ENCODE measurements at regions not wholly inside any gene's neighbourhood (a gene's known extent, or its start where the extent isn't known, plus 50 kb on each side); places are given as distances from the start of the nearest gene placed in this dataset.

DNA sequence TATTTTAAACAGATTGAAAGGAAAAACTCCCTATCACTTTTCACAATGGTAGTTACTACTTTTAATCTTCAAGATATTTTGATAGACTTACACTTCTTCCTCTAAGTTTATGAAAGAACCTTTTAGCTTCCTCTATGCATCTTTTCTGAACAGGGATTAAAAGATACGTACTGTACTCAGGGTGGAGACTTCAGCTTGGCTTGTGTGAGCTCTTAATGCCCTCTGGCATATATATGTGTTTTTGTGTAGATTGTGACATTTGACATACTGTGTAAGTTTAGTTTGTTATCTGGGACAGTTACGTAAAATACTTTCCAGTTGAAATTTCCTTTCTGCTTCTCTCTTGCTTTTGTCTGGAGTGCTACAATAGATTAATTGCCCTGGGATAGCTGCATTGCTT, 109.3 kb upstream of the NUDT6 start:
- ChIA-PET POLR2A (no interaction called here), CTCF (no interaction called here)
- no peak for DNase-seq (ENCODE audit: extremely low spot score)
- TF ChIP-seq LEF1 (IDR thresholded peaks at IDR 0.05; ENCODE audit: borderline replicate concordance) (no peak), FOXK2 (IDR thresholded peaks at IDR 0.05) (no peak), NFRKB (IDR thresholded peaks at IDR 0.05) (no peak), SP1 (IDR thresholded peaks at IDR 0.05) (no peak), ARNT (IDR thresholded peaks at IDR 0.05) (no peak), FOXA1 (IDR thresholded peaks at IDR 0.05) (no peak), HDGF (IDR thresholded peaks at IDR 0.05; ENCODE audit: borderline replicate concordance) (no peak), SUZ12 (IDR thresholded peaks at IDR 0.05) (no peak), BHLHE40 (IDR thresholded peaks at IDR 0.05; ENCODE audit: borderline replicate concordance) (no peak), ELF4 (IDR thresholded peaks at IDR 0.05) (no peak), FOXM1 (IDR thresholded peaks at IDR 0.05; ENCODE audit: borderline replicate concordance) (no peak), CTBP1 (IDR thresholded peaks at IDR 0.05; ENCODE audit: borderline replicate concordance) (no peak), L3MBTL2 (conservative IDR thresholded peaks at IDR 0.05) (no peak)
- TF ChIP-seq, protein P1, sequence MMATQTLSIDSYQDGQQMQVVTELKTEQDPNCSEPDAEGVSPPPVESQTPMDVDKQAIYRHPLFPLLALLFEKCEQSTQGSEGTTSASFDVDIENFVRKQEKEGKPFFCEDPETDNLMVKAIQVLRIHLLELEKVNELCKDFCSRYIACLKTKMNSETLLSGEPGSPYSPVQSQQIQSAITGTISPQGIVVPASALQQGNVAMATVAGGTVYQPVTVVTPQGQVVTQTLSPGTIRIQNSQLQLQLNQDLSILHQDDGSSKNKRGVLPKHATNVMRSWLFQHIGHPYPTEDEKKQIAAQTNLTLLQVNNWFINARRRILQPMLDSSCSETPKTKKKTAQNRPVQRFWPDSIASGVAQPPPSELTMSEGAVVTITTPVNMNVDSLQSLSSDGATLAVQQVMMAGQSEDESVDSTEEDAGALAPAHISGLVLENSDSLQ (IDR thresholded peaks at IDR 0.05) = no peak

DNA sequence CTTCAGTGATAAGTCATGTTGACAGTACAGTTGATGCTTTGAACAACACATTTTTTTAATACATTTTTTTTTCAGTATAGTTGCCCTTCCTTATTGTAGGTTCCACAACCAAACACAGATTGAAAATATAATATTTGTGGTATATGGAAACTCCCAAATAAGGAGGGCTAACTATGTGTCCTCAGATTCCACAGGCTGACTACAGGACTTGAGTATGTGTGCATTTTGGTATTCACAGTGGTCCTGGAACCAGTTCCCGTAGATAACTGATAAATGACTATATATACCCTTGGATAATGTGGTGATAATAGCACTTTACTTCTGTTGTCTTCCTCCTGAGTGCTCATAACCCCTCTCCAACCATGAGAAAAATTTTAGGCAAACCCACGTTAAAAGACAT, 111.6 kb upstream of the NUDT6 start:
- TF ChIP-seq, protein P1 (IDR thresholded peaks at IDR 0.05) = no peak
- TF ChIP-seq FOXK2 (IDR thresholded peaks at IDR 0.05) = no peak
- no peak for TF ChIP-seq FOXM1 (IDR thresholded peaks at IDR 0.05; ENCODE audit: borderline replicate concordance)
- no peak for TF ChIP-seq ARNT (IDR thresholded peaks at IDR 0.05)
- TF ChIP-seq LEF1 (IDR thresholded peaks at IDR 0.05; ENCODE audit: borderline replicate concordance) = no peak
- no peak for TF ChIP-seq BHLHE40 (IDR thresholded peaks at IDR 0.05; ENCODE audit: borderline replicate concordance)
- no peak for TF ChIP-seq SUZ12 (IDR thresholded peaks at IDR 0.05)
- TF ChIP-seq CTBP1 (IDR thresholded peaks at IDR 0.05; ENCODE audit: borderline replicate concordance) = no peak
- TF ChIP-seq SP1 (IDR thresholded peaks at IDR 0.05) = no peak
- TF ChIP-seq HDGF (IDR thresholded peaks at IDR 0.05; ENCODE audit: borderline replicate concordance) = no peak
- no peak for TF ChIP-seq TARDBP (IDR thresholded peaks at IDR 0.05)
- no peak for TF ChIP-seq NFRKB (IDR thresholded peaks at IDR 0.05)
- TF ChIP-seq L3MBTL2 (conservative IDR thresholded peaks at IDR 0.05) = no peak
- TF ChIP-seq FOXA1 (IDR thresholded peaks at IDR 0.05) = no peak
- no peak for TF ChIP-seq ELF4 (IDR thresholded peaks at IDR 0.05)
- TF ChIP-seq ZNF384 (IDR thresholded peaks at IDR 0.05) = no peak
- no peak for DNase-seq (ENCODE audit: extremely low spot score)
- ChIA-PET CTCF (no interaction called here), POLR2A (no interaction called here)

DNA sequence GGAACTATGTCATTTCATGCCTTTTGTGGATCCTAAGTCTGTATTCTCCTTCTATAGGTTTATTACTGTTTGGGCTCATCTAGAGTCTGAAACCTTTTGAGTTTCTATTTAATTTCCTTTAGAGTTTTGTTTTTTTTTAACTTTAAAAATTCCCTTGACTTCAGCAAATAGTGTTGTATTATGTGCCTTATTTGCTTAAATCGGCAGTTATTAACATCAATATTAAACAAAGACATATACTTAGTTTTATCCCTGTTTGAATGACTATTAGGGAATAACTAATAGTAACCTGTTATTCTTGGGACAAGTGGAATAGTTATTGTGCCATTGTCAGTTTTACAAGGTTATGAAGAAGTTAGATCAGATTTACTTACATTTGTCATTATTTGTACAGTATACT, 112.8 kb upstream of the NUDT6 start:
- ChIA-PET POLR2A (no interaction called here), CTCF (no interaction called here)
- no peak for DNase-seq (ENCODE audit: extremely low spot score)
- TF ChIP-seq NFRKB (IDR thresholded peaks at IDR 0.05) (no peak), BHLHE40 (IDR thresholded peaks at IDR 0.05; ENCODE audit: borderline replicate concordance) (no peak), FOXA1 (IDR thresholded peaks at IDR 0.05) (no peak), TARDBP (IDR thresholded peaks at IDR 0.05) (no peak), SUZ12 (IDR thresholded peaks at IDR 0.05) (no peak), ZNF384 (IDR thresholded peaks at IDR 0.05) (no peak), SP1 (IDR thresholded peaks at IDR 0.05) (no peak), L3MBTL2 (conservative IDR thresholded peaks at IDR 0.05) (no peak), ELF4 (IDR thresholded peaks at IDR 0.05) (no peak), ARNT (IDR thresholded peaks at IDR 0.05) (no peak), FOXK2 (IDR thresholded peaks at IDR 0.05) (no peak), FOXM1 (IDR thresholded peaks at IDR 0.05; ENCODE audit: borderline replicate concordance) (no peak), HDGF (IDR thresholded peaks at IDR 0.05; ENCODE audit: borderline replicate concordance) (no peak), CTBP1 (IDR thresholded peaks at IDR 0.05; ENCODE audit: borderline replicate concordance) (no peak), LEF1 (IDR thresholded peaks at IDR 0.05; ENCODE audit: borderline replicate concordance) (no peak)
- TF ChIP-seq, protein P1 (IDR thresholded peaks at IDR 0.05) = no peak

DNA sequence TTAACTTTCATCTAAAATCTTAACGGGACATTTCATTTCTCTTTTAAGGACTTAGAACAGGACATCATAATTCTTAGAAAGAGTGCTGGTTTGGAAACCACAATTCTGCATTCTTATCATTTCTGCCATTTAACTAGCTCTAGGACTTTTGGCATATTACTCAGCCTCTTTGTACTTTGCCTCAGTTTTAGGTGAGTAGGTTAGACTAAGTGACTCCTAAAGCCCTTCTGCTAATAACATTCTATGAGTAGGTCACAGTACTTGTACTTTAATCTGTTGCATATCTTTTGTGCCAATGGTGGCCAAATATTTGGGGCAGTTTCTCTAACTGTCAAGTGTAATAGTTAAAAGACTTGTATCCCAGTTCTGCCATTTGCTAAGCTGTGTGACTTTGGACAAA, 115.4 kb upstream of the NUDT6 start:
- TF ChIP-seq LEF1 (IDR thresholded peaks at IDR 0.05; ENCODE audit: borderline replicate concordance) (no peak), FOXM1 (IDR thresholded peaks at IDR 0.05; ENCODE audit: borderline replicate concordance) (no peak), FOXK2 (IDR thresholded peaks at IDR 0.05) (no peak), NFRKB (IDR thresholded peaks at IDR 0.05) (no peak), SUZ12 (IDR thresholded peaks at IDR 0.05) (no peak), ZNF384 (IDR thresholded peaks at IDR 0.05) (no peak), FOXA1 (IDR thresholded peaks at IDR 0.05) (no peak), BHLHE40 (IDR thresholded peaks at IDR 0.05; ENCODE audit: borderline replicate concordance) (no peak), CTBP1 (IDR thresholded peaks at IDR 0.05; ENCODE audit: borderline replicate concordance) (no peak), L3MBTL2 (conservative IDR thresholded peaks at IDR 0.05) (no peak), ELF4 (IDR thresholded peaks at IDR 0.05) (no peak), ARNT (IDR thresholded peaks at IDR 0.05) (no peak), TARDBP (IDR thresholded peaks at IDR 0.05) (no peak), SP1 (IDR thresholded peaks at IDR 0.05) (no peak), HDGF (IDR thresholded peaks at IDR 0.05; ENCODE audit: borderline replicate concordance) (no peak)
- TF ChIP-seq, protein P1 (IDR thresholded peaks at IDR 0.05) = no peak
- no peak for DNase-seq (ENCODE audit: extremely low spot score)
- CTCF ChIA-PET = interaction anchor here (0.5 kb wide), 1 partner anchor 668 kb away, joined by 4 read pairs; no protein-coding TSS in a partner anchor
- POLR2A ChIA-PET = no interaction called here

DNA sequence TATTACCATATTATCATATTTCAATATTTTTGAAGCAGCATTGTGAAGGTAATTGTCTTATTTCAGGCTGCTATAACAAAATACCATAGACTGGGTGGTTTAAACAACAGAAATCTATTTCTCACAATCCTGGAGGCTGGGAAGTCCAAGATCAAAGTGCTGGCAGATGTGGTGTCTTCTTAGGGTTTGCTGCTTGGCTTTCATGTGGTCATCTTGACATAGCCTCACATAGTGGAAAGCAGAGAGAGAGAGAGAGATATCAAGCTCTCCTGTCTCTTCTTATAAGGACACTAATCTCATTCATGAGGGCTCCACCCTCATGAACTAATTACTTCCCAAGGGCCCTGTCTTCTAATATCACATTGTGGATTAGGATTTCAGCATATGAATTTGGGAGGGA, 119.7 kb upstream of the NUDT6 start:
- CTCF ChIA-PET = no interaction called here
- POLR2A ChIA-PET = no interaction called here
- no peak for TF ChIP-seq CTBP1 (IDR thresholded peaks at IDR 0.05; ENCODE audit: borderline replicate concordance)
- TF ChIP-seq FOXK2 (IDR thresholded peaks at IDR 0.05) = no peak
- no peak for TF ChIP-seq ZNF384 (IDR thresholded peaks at IDR 0.05)
- TF ChIP-seq FOXA1 (IDR thresholded peaks at IDR 0.05) = no peak
- no peak for TF ChIP-seq LEF1 (IDR thresholded peaks at IDR 0.05; ENCODE audit: borderline replicate concordance)
- DNase-seq (ENCODE audit: extremely low spot score) = no peak

All from HEK293T (cell line).